HepG2 (cell line): ENCODE measurements at regions not wholly inside any gene's neighbourhood (a gene's known extent, or its start where the extent isn't known, plus 50 kb on each side); places are given as distances from the start of the nearest gene placed in this dataset.

Source experiments
- ATAC-seq: fragments of 200-7000 bp; cut with Tn5 transposase; 3 replicates; pipeline ENCODE4 v1.9.1; 2020; ENCODE audit warnings: mild to moderate bottlenecking, moderate library complexity
- BruUV-seq: library from RNA; stranded (reverse); fragments of 400-500 nt; replicated peaks from 2 replicates; lab custom pipeline; 2021; lab: Mats Ljungman, UMichigan
- CTCF ChIA-PET: fragments of 300-600 bp; formaldehyde crosslinking; extraction: SDS; loops from one replicate; lab custom pipeline; 2021; ENCODE audit warnings: low total read pairs, inconsistent platforms, low intra/inter-chr PET ratio; lab: Yijun Ruan, JAX
- POLR2A ChIA-PET: fragments of 350-600 bp; sonication (Branson Sonifier 250); formaldehyde crosslinking; loops from one replicate; lab custom pipeline; 2020; ENCODE audit warnings: antibody characterized with exemption, inconsistent platforms; lab: Yijun Ruan, JAX
- DNase-seq: peaks from one replicate; pipeline ENCODE4 v3.0.0-alpha.2; 2015; ENCODE audit warnings: low spot score
- FAIRE-seq: peaks from 3 replicates; lab custom pipeline; 2011; peaks lifted over from hg19 to GRCh38; lab: Jason Lieb, UNC
- H2AFZ ChIP-seq: one replicate; pipeline ENCODE4 v1.6.1; 2011; ENCODE audit warnings: low read length, inconsistent platforms
- H3K27ac ChIP-seq: fragments of 300-600 bp; 3 replicates; pipeline ENCODE4 v1.8.0; 2011; ENCODE audit warnings: mixed run types, mild to moderate bottlenecking, mixed read lengths, low read length, inconsistent platforms; ENCODE audit not compliant: insufficient read depth; ENCODE audit errors: extremely low read length
- H3K27me3 ChIP-seq, 2 experiments: fragments of 200-600 bp in 1 of 2; 2 replicates in 1 of 2; 3 replicates in 1 of 2; pipeline versions ENCODE4 v1.6.0 to v1.8.0; 2011; ENCODE audit warnings: low read length in 2 of 2, mild to moderate bottlenecking in 2 of 2, moderate library complexity in 2 of 2, inconsistent platforms in 1 of 2; ENCODE audit not compliant: insufficient read depth in 2 of 2, control insufficient read depth in 1 of 2
- H3K36me3 ChIP-seq, 2 experiments: fragments of 200-600 bp in 1 of 2; replicated peaks in 1 of 2; 2 replicates in 1 of 2; 3 replicates in 1 of 2; pipeline versions ENCODE4 v1.5.1 to v1.8.0; 2011; ENCODE audit warnings: low read length in 2 of 2, inconsistent platforms in 1 of 2; ENCODE audit not compliant: insufficient read depth in 2 of 2, control insufficient read depth in 1 of 2
- H3K4me1 ChIP-seq: 2 replicates; pipeline ENCODE4 v1.5.1; 2012; ENCODE audit warnings: low read length, inconsistent platforms; ENCODE audit not compliant: insufficient read depth
- H3K4me2 ChIP-seq: 2 replicates; pipeline ENCODE4 v1.6.0; 2011; ENCODE audit warnings: low read depth, low read length, inconsistent platforms
- H3K4me3 ChIP-seq, 3 experiments: fragments of 200-600 bp in 1 of 3; sonication (generic), shearing (Covaris generic) in 1 of 3; replicated peaks in 1 of 3; 2 replicates each; pipeline ENCODE4 v1.5.1; 2011 to 2016; ENCODE audit warnings: low read length in 3 of 3, inconsistent platforms in 2 of 3, low read depth in 2 of 3, mild to moderate bottlenecking in 2 of 3, control low read depth in 1 of 3, mixed read lengths in 1 of 3; ENCODE audit not compliant: insufficient read depth in 1 of 3
- H3K79me2 ChIP-seq: one replicate; pipeline ENCODE4 v1.6.1; 2011; ENCODE audit warnings: low read length, inconsistent platforms; ENCODE audit not compliant: insufficient read depth
- H3K9ac ChIP-seq: 2 replicates; pipeline ENCODE4 v1.6.0; 2011; ENCODE audit warnings: mild to moderate bottlenecking, low read depth, low read length, inconsistent platforms; ENCODE audit not compliant: insufficient read depth
- H3K9me3 ChIP-seq: 2 replicates; pipeline ENCODE4 v1.5.1; 2012; ENCODE audit warnings: mild to moderate bottlenecking, low read length
- H4K20me1 ChIP-seq: 2 replicates; pipeline ENCODE4 v1.6.0; 2011; ENCODE audit warnings: inconsistent platforms, mild to moderate bottlenecking, low read length, moderate library complexity; ENCODE audit not compliant: insufficient read depth
- AGO2 ChIP-seq: fragments of 200-400 bp; formaldehyde crosslinking; optimal IDR thresholded peaks from 2 replicates; pipeline ENCODE3; 2017; ENCODE audit warnings: mild to moderate bottlenecking, low read depth, low read length, moderate library complexity
- ARNTL ChIP-seq: sonication (generic); formaldehyde crosslinking; IDR thresholded peaks from 2 replicates; pipeline ENCODE4 v1.4.0; 2020; ENCODE audit warnings: mild to moderate bottlenecking, missing genetic modification reagents
- CHD4 ChIP-seq: fragments of 200-600 bp; sonication (generic); IDR thresholded peaks from 2 replicates; pipeline ENCODE4 v1.7.0; 2017; ENCODE audit warnings: mild to moderate bottlenecking, low read length, borderline replicate concordance
- GZF1 ChIP-seq: sonication (generic); formaldehyde crosslinking; IDR thresholded peaks from 2 replicates; pipeline ENCODE4 v1.5.1; 2020; ENCODE audit warnings: mild to moderate bottlenecking, missing genetic modification reagents
- KDM2A ChIP-seq: sonication (generic); formaldehyde crosslinking; IDR thresholded peaks from 2 replicates; pipeline ENCODE4 v1.4.0; 2020; ENCODE audit warnings: low read depth, missing genetic modification reagents, borderline replicate concordance
- KLF11 ChIP-seq: IDR thresholded peaks from 2 replicates; pipeline ENCODE4 v1.6.1; 2016; ENCODE audit warnings: missing compliant biosample characterization
- LCORL ChIP-seq, 2 experiments: fragments of 450-650 bp in 1 of 2; sonication (generic) in 1 of 2; formaldehyde crosslinking in 1 of 2; IDR thresholded peaks; 2 replicates each; pipeline versions ENCODE4 v1.5.0 to v1.6.1; 2017 to 2020; ENCODE audit warnings: antibody characterized with exemption in 1 of 2, missing genetic modification reagents in 1 of 2
- MIXL1 ChIP-seq: IDR thresholded peaks from 2 replicates; pipeline ENCODE4 v1.6.1; 2016
- MTF1 ChIP-seq: sonication (generic); formaldehyde crosslinking; IDR thresholded peaks from 2 replicates; pipeline ENCODE4 v1.5.0; 2020; ENCODE audit warnings: missing genetic modification reagents
- NFE2L2 ChIP-seq: fragments of 150-350 bp; IDR thresholded peaks from 2 replicates; pipeline ENCODE4 v1.6.1; 2014; ENCODE audit warnings: low read length
- NONO ChIP-seq, 2 experiments: fragments of 450-650 bp in 1 of 2; sonication (generic) in 1 of 2; formaldehyde crosslinking in 1 of 2; IDR thresholded peaks in 1 of 2; conservative IDR thresholded peaks in 1 of 2; 2 replicates each; pipeline versions ENCODE4 v1.6.1 to v1.8.0; 2017 to 2022; ENCODE audit warnings: mild to moderate bottlenecking in 1 of 2, missing genetic modification reagents in 1 of 2, moderate library complexity in 1 of 2
- NR2F1 ChIP-seq, 2 experiments: fragments of 450-650 bp in 1 of 2; formaldehyde crosslinking in 1 of 2; IDR thresholded peaks; 2 replicates each; pipeline versions ENCODE4 v1.5.0 to v1.6.1; 2016 to 2020; ENCODE audit warnings: mild to moderate bottlenecking in 1 of 2, missing compliant biosample characterization in 1 of 2, missing genetic modification reagents in 1 of 2, moderate library complexity in 1 of 2
- SIX1 ChIP-seq: sonication (generic); formaldehyde crosslinking; IDR thresholded peaks from 2 replicates; pipeline ENCODE4 v1.4.0; 2020; ENCODE audit warnings: missing genetic modification reagents, borderline replicate concordance
- SRSF9 ChIP-seq: fragments of 200-400 bp; formaldehyde crosslinking; IDR thresholded peaks from 2 replicates; pipeline ENCODE4 v1.6.1; 2018; ENCODE audit warnings: borderline replicate concordance, mild to moderate bottlenecking, low read depth, low read length; ENCODE audit not compliant: insufficient read depth, poor library complexity, severe bottlenecking
- TOE1 ChIP-seq: sonication (generic); formaldehyde crosslinking; IDR thresholded peaks from 2 replicates; pipeline ENCODE4 v1.4.0; 2020; ENCODE audit warnings: mild to moderate bottlenecking, missing genetic modification reagents
- ZBTB1 ChIP-seq: sonication (generic); formaldehyde crosslinking; IDR thresholded peaks from 2 replicates; pipeline ENCODE4 v1.4.0; 2020; ENCODE audit warnings: missing genetic modification reagents, borderline replicate concordance
- ZBTB7A ChIP-seq: sonication (generic); formaldehyde crosslinking; IDR thresholded peaks from 2 replicates; pipeline ENCODE4 v1.8.0; 2022; ENCODE audit warnings: mild to moderate bottlenecking, missing genetic modification reagents
- ZNF30 ChIP-seq: sonication (generic); formaldehyde crosslinking; IDR thresholded peaks from 2 replicates; pipeline ENCODE4 v1.5.0; 2020; ENCODE audit warnings: mild to moderate bottlenecking, missing genetic modification reagents
- ZNF841 ChIP-seq: sonication (generic); formaldehyde crosslinking; IDR thresholded peaks from 2 replicates; pipeline ENCODE4 v1.8.1; 2023; ENCODE audit warnings: missing genetic modification reagents, borderline replicate concordance
- WGBS: methylation state at CpG from one replicate; pipeline ENCODE4 v1.1.6; 2017; ENCODE audit warnings: low lambda C conversion rate; 5-methylcytosine and 5-hydroxymethylcytosine counted together
- in situ Hi-C: cut with HindIII; loops from 2 replicates; pipeline ENCODE4 v1.10.0; 2017; ENCODE audit warnings: low pct_unique_long_range_greater_than_20kb; ENCODE audit not compliant: extremely low pct_ligation_motif_present
- intact Hi-C: fragments of 100-400 bp; cut with micrococcal nuclease; formaldehyde crosslinking; loops from one replicate; pipeline ENCODE4 v1.10.0; 2022; ENCODE audit not compliant: unreplicated experiment
- TF ChIP-seq, protein P1 (sequence below): sonication (generic); formaldehyde crosslinking; conservative IDR thresholded peaks from 2 replicates; pipeline ENCODE4 v1.8.0; 2022; ENCODE audit warnings: missing genetic modification reagents

DNA sequence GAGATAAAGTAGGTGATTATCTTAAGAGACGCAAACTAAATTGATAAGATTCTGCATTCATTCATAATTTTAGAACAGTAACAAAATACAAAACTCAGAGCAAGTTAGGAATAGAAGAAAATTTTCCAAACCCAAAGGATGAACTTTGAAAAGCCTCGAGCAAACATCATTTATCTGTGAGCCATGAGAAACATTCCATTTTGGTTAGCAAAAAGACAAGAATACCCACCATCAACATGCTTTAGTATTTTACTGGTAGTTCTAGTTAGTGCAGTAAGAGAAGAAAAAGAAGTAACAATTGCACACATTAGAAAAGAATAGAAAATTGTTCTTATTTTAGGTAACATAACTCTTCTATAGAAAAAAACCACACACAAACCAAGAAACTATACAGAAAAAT lies 291.3 kb upstream of the TCF4 start:
- FAIRE-seq (no peak), ATAC-seq (no peak)
- Histone ChIP-seq H3K79me2 (no peaks in the 10 kb centered on the region), H3K9me3 (peaks cover 53% of the 10 kb centered on the region), H3K36me3 (no peaks in the 10 kb centered on the region), H2AFZ (no peak overlapping the region), H3K4me3 (no peak overlapping the region), H3K9ac (no peak overlapping the region), H3K4me2 (no peak overlapping the region), H3K4me1 (no peaks in the 10 kb centered on the region), H3K27me3 (no peaks in the 10 kb centered on the region)
- no TSS peak for BruUV-seq
- WGBS: 7% methylated on average over 2 of the region's 2 CpGs
- CTCF ChIA-PET: no interaction called here
- TF ChIP-seq SRSF9: no peak
- no peak for TF ChIP-seq GZF1 (CRISPR knock-in tag)
- TF ChIP-seq SIX1 (CRISPR knock-in tag): no peak
- TF ChIP-seq, all 625 proteins: peak for 0
- in situ Hi-C loops: no loop called here
- DNase-seq: no peak
- POLR2A ChIA-PET: no interaction called here
- Histone ChIP-seq H4K20me1 (no peaks in the 10 kb centered on the region), H3K27ac (no peak overlapping the region)
- intact Hi-C loops: no loop called here

DNA sequence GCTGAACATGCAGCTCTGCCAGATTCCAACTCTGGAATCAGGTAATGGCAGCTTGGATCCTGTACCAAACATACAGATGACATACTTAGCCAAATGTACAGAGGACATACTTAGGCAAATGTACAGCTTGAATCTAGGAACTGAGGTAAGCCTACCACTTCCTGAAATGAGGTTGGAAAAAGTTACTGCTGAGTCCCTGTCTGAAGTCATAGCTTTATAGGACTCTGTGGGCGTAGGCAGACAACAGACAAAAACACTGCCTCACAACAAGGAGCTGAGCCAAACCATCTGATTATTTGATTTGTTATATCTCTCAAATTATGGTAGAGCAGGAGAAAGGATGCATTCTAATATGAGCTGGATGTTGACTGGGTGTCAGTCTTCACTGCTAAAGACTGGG lies 290.2 kb upstream of the TCF4 start:
- Histone ChIP-seq H3K4me3 (no peak overlapping the region), H3K4me1 (no peaks in the 10 kb centered on the region), H3K79me2 (no peaks in the 10 kb centered on the region), H3K36me3 (no peaks in the 10 kb centered on the region), H2AFZ (no peak overlapping the region), H3K27ac (no peak overlapping the region), H3K27me3 (no peaks in the 10 kb centered on the region), H3K4me2 (no peak overlapping the region), H3K9me3 (peaks cover 63% of the 10 kb centered on the region), H4K20me1 (no peaks in the 10 kb centered on the region), H3K9ac (no peak overlapping the region)
- no peak for ATAC-seq
- FAIRE-seq: no peak
- 0% methylated on average over 1 of the region's 1 CpG for WGBS
- no peak for DNase-seq
- BruUV-seq: no TSS peak
- intact Hi-C loops (no loop called here), in situ Hi-C loops (no loop called here)
- POLR2A ChIA-PET: no interaction called here
- CTCF ChIA-PET: no interaction called here
- TF ChIP-seq ZNF30 (CRISPR knock-in tag): no peak
- TF ChIP-seq, protein P1, sequence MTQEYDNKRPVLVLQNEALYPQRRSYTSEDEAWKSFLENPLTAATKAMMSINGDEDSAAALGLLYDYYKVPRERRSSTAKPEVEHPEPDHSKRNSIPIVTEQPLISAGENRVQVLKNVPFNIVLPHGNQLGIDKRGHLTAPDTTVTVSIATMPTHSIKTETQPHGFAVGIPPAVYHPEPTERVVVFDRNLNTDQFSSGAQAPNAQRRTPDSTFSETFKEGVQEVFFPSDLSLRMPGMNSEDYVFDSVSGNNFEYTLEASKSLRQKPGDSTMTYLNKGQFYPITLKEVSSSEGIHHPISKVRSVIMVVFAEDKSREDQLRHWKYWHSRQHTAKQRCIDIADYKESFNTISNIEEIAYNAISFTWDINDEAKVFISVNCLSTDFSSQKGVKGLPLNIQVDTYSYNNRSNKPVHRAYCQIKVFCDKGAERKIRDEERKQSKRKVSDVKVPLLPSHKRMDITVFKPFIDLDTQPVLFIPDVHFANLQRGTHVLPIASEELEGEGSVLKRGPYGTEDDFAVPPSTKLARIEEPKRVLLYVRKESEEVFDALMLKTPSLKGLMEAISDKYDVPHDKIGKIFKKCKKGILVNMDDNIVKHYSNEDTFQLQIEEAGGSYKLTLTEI (CRISPR knock-in tag): no peak
- no peak for TF ChIP-seq AGO2
- TF ChIP-seq ZBTB7A: no peak
- TF ChIP-seq ZNF841: no peak
- no peak for TF ChIP-seq LCORL (IDR thresholded peaks at IDR 0.05)
- TF ChIP-seq LCORL (CRISPR knock-in tag; IDR thresholded peaks at IDR 0.05): no peak
- TF ChIP-seq MIXL1: no peak
- TF ChIP-seq KLF11: no peak
- no peak for TF ChIP-seq NONO (IDR thresholded peaks at IDR 0.05)
- no peak for TF ChIP-seq NONO (CRISPR knock-in tag; conservative IDR thresholded peaks at IDR 0.05)
- TF ChIP-seq TOE1 (CRISPR knock-in tag): no peak
- TF ChIP-seq MTF1: no peak
- TF ChIP-seq NFE2L2: no peak
- TF ChIP-seq KDM2A (CRISPR knock-in tag): no peak
- TF ChIP-seq NR2F1 (CRISPR knock-in tag; IDR thresholded peaks at IDR 0.05): no peak
- TF ChIP-seq ZBTB1: no peak
- TF ChIP-seq CHD4: no peak
- TF ChIP-seq ARNTL: no peak
